Mucosa of descending colon (tissue), 3 donors: ENCODE measurements at regions not wholly inside any gene's neighbourhood (a gene's known extent, or its start where the extent isn't known, plus 50 kb on each side); places are given as distances from the start of the nearest gene placed in this dataset.
"Not testable (repeated sequence)": the region's sequence is repeated elsewhere in the genome, so short reads cannot be mapped to it uniquely, and the experiment has no call there.

Experiments
- ATAC-seq: fragments of 200-7000 bp; cut with Tn5 transposase; one replicate; pipeline ENCODE4 v1.9.1; 2020; ENCODE audit warnings: mild to moderate bottlenecking, moderate library complexity
- DNase-seq, 3 donors: peaks; one replicate each; pipeline ENCODE4 v3.0.0-alpha.2; 2020
- H3K36me3 ChIP-seq: fragments of 200-600 bp; one replicate; pipeline ENCODE4 v1.8.0; 2021; ENCODE audit warnings: low read depth, mild to moderate bottlenecking
- H3K4me1 ChIP-seq: fragments of 200-600 bp; one replicate; pipeline ENCODE4 v1.8.0; 2021; ENCODE audit warnings: low read depth, mild to moderate bottlenecking
- H3K4me3 ChIP-seq: fragments of 200-600 bp; one replicate; pipeline ENCODE4 v1.8.0; 2021; ENCODE audit warnings: mild to moderate bottlenecking
- H3K9me3 ChIP-seq: fragments of 200-600 bp; one replicate; pipeline ENCODE4 v1.8.0; 2021; ENCODE audit warnings: mild to moderate bottlenecking
- CTCF ChIP-seq: fragments of 200-600 bp; IDR thresholded peaks from one replicate; pipeline ENCODE4 v1.8.0; 2022; ENCODE audit warnings: antibody characterized with exemption, mild to moderate bottlenecking
- intact Hi-C, 2 donors: fragments of 100-400 bp; cut with DNase I in 1 of 2; cut with micrococcal nuclease in 1 of 2; formaldehyde crosslinking; loops; one replicate each; pipeline versions ENCODE4 v1.11.0 to v1.11.1; 2022; cut with DNase I, micrococcal nuclease
- donor health status: DM: no; HTN: no; CAD: no; lungs with moderate emphysema.
- donor health status: DM: no; HTN: no; CAD: no.
- donor health status: DM: no; HTN: yes; CAD: no.

GRCh38 chr20:12130781-12131180 lies 213.1 kb downstream of the BTBD3 start:
- intact Hi-C loops, result no loop called here
- no peak for DNase-seq
- H3K9me3 ChIP-seq, result no peaks in the 10 kb centered on the region
- no peak for ATAC-seq
- H3K4me1 ChIP-seq, result no peaks in the 10 kb centered on the region
- no peaks in the 10 kb centered on the region for H3K36me3 ChIP-seq
- H3K4me3 ChIP-seq, result no peak overlapping the region
- no peak for TF ChIP-seq CTCF

- Histone ChIP-seq H3K4me3 (no peak overlapping the region), H3K9me3 (no peaks in the 10 kb centered on the region), H3K4me1 (no peaks in the 10 kb centered on the region), H3K36me3 (no peaks in the 10 kb centered on the region)
- intact Hi-C loops, result no loop called here
- ATAC-seq, result no peak
- TF ChIP-seq CTCF, result no peak
- DNase-seq, result no peak
These were observed 215.9 kb downstream of the BTBD3 start for GRCh38 chr20:12133553-12133952.

GRCh38 chr20:12145951-12146350 lies 228.3 kb downstream of the BTBD3 start:
- H3K9me3 ChIP-seq, DNase-seq, H3K4me3 ChIP-seq, ATAC-seq, H3K4me1 ChIP-seq, intact Hi-C loops, H3K36me3 ChIP-seq: not testable (repeated sequence)

- no peaks in the 10 kb centered on the region for H3K4me1 ChIP-seq
- DNase-seq (no peak), ATAC-seq (no peak)
- no peaks in the 10 kb centered on the region for H3K9me3 ChIP-seq
- intact Hi-C loops, result no loop called here
- no peak for TF ChIP-seq CTCF
- H3K36me3 ChIP-seq, result no peaks in the 10 kb centered on the region
- H3K4me3 ChIP-seq, result no peak overlapping the region
These were observed 235.3 kb downstream of the BTBD3 start for GRCh38 chr20:12152996-12153395.

GRCh38 chr20:12153628-12154027 lies 235.9 kb downstream of the BTBD3 start:
- Histone ChIP-seq H3K4me3 (no peak overlapping the region), H3K36me3 (no peaks in the 10 kb centered on the region), H3K4me1 (no peaks in the 10 kb centered on the region), H3K9me3 (no peaks in the 10 kb centered on the region)
- DNase-seq, result no peak
- TF ChIP-seq CTCF, result no peak
- no peak for ATAC-seq
- intact Hi-C loops, result no loop called here

- no peaks in the 10 kb centered on the region for H3K9me3 ChIP-seq
- no peaks in the 10 kb centered on the region for H3K36me3 ChIP-seq
- no peak overlapping the region for H3K4me3 ChIP-seq
- intact Hi-C loops, result no loop called here
- ATAC-seq (no peak), DNase-seq (no peak)
- no peak for TF ChIP-seq CTCF
- no peaks in the 10 kb centered on the region for H3K4me1 ChIP-seq
These were observed 238.6 kb downstream of the BTBD3 start for GRCh38 chr20:12156252-12156651.
